Gastroesophageal sphincter (tissue), 3 donors: ENCODE measurements at regions not wholly inside any gene's neighbourhood (a gene's known extent, or its start where the extent isn't known, plus 50 kb on each side); places are given as distances from the start of the nearest gene placed in this dataset.

ENCODE experiments used
- POLR2AphosphoS5 ChIP-seq: sonication (generic); formaldehyde crosslinking; IDR thresholded peaks from one replicate; pipeline ENCODE4 v1.6.1; 2017; ENCODE audit warnings: antibody characterized with exemption
- TF ChIP-seq, protein P1 (sequence below), 4 experiments: fragments of 200-600 bp in 2 of 4; fragments of 450-650 bp in 2 of 4; sonication (generic) in 1 of 4; IDR thresholded peaks; one replicate each; pipeline ENCODE4 v1.5.1; 2017 to 2019; ENCODE audit warnings: antibody characterized with exemption in 4 of 4, mild to moderate bottlenecking in 2 of 4, moderate library complexity in 2 of 4

DNA sequence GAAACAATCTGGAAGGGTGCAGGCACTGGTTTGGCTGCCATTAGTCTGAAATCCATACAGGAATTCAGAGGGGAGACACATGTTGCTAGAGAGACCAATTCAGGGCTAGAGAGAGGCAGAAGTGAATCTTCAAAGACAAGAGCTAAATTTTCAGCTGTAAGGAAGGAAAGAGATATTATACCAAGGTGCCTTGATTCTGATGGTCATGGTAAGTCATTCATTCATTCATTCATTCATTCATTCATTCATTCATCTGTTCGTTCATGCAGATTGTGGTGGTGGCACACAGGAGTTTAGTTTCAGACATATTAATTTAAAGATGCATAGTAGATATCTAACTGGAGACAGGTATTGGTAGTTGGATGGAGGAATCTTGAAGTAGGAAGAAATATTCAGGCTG lies 1493.5 kb upstream of the TMEM132C start:
- TF ChIP-seq, protein P1, sequence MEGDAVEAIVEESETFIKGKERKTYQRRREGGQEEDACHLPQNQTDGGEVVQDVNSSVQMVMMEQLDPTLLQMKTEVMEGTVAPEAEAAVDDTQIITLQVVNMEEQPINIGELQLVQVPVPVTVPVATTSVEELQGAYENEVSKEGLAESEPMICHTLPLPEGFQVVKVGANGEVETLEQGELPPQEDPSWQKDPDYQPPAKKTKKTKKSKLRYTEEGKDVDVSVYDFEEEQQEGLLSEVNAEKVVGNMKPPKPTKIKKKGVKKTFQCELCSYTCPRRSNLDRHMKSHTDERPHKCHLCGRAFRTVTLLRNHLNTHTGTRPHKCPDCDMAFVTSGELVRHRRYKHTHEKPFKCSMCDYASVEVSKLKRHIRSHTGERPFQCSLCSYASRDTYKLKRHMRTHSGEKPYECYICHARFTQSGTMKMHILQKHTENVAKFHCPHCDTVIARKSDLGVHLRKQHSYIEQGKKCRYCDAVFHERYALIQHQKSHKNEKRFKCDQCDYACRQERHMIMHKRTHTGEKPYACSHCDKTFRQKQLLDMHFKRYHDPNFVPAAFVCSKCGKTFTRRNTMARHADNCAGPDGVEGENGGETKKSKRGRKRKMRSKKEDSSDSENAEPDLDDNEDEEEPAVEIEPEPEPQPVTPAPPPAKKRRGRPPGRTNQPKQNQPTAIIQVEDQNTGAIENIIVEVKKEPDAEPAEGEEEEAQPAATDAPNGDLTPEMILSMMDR (IDR thresholded peaks at IDR 0.05) = no peak
- no peak for TF ChIP-seq POLR2AphosphoS5
